Pancreas (tissue), 10 donors: ENCODE measurements at regions not wholly inside any gene's neighbourhood (a gene's known extent, or its start where the extent isn't known, plus 50 kb on each side); places are given as distances from the start of the nearest gene placed in this dataset.
A peak's percentile ranks its signal among the peaks of the same experiment; 100 is the strongest.

ENCODE experiments used
- ATAC-seq, 4 donors: fragments of 200-7000 bp; cut with Tn5 transposase; one replicate each; pipeline versions ENCODE4 v1.8.0 to v1.9.1; 2020; ENCODE audit warnings: mild to moderate bottlenecking in 4 of 4, moderate library complexity in 4 of 4
- DNase-seq, 6 donors: peaks; one replicate each; pipeline ENCODE4 v3.0.0-alpha.2; 2020
- FAIRE-seq: peaks from 2 replicates; lab custom pipeline; 2012; peaks lifted over from hg19 to GRCh38; lab: Jason Lieb, UNC
- H3K27ac ChIP-seq, 4 donors: fragments of 200-600 bp; sonication (generic); 1 replicate in 3 of 4; 2 replicates in 1 of 4; pipeline versions ENCODE4 v1.5.0 to v1.8.0; 2020
- H3K27me3 ChIP-seq, 4 donors: fragments of 200-600 bp; one replicate each; pipeline ENCODE4 v1.8.0; 2021
- H3K36me3 ChIP-seq, 3 donors: fragments of 200-600 bp; sonication (generic) in 1 of 3; one replicate each; pipeline versions ENCODE4 v1.5.0 to v1.8.0; 2020 to 2021
- H3K4me1 ChIP-seq, 3 donors: fragments of 200-600 bp; one replicate each; pipeline ENCODE4 v1.8.0; 2021
- H3K4me3 ChIP-seq, 4 donors: fragments of 200-600 bp; sonication (generic) in 2 of 4; one replicate each; pipeline versions ENCODE4 v1.5.0 to v1.8.0; 2020 to 2021
- H3K9me3 ChIP-seq, 4 donors: fragments of 200-600 bp; one replicate each; pipeline ENCODE4 v1.8.0; 2021
- CTCF ChIP-seq, 4 donors: fragments of 200-600 bp; sonication (generic) in 3 of 4; IDR thresholded peaks; one replicate each; pipeline versions ENCODE4 v1.5.0 to v1.8.0; 2021; ENCODE audit warnings: antibody characterized with exemption in 4 of 4
- WGBS, 2 donors: extraction: QIAGEN DNeasy Blood & Tissue Kit; methylation state at CpG; one replicate each; pipeline ENCODE4 v1.1.7; 2013; 5-methylcytosine and 5-hydroxymethylcytosine counted together
- intact Hi-C, 3 donors: fragments of 100-400 bp; cut with DNase I; formaldehyde crosslinking; loops; one replicate each; pipeline versions ENCODE4 v1.11.1 to v1.14.2; 2022
- donor health status: healthy with polysubstance abuse.
- donor health status: DM: no; HTN: no; CAD: no; lungs with moderate emphysema.
- donor health status: DM: no; HTN: no; CAD: no.
- donor health status: control.
- donor health status: control.
- donor health status: Bipolar disorder and iron deficiency.
- donor health status: DM: yes; HTN: yes; CAD: no.
- donor health status: DM: no; HTN: no; CAD: no.
- donor health status: DM: no; HTN: no; CAD: no.
- donor health status: DM: yes; HTN: yes; CAD: no.

GRCh38 chr14:98328496-98328895 lies 943.5 kb downstream of the BCL11B start:
- Histone ChIP-seq H3K9me3 (no peaks in the 10 kb centered on the region), H3K4me1 (no peaks in the 10 kb centered on the region), H3K4me3 (no peak overlapping the region), H3K27me3 (no peaks in the 10 kb centered on the region), H3K27ac (no peak overlapping the region), H3K36me3 (no peaks in the 10 kb centered on the region)
- DNase-seq (no peak), ATAC-seq (no peak), FAIRE-seq (no peak)
- 78 to 83% methylated on average over 6 of the region's 6 CpGs for WGBS, 2 donors
- intact Hi-C loops, result no loop called here
- TF ChIP-seq CTCF (IDR thresholded peaks at IDR 0.05), result no peak

DNA sequence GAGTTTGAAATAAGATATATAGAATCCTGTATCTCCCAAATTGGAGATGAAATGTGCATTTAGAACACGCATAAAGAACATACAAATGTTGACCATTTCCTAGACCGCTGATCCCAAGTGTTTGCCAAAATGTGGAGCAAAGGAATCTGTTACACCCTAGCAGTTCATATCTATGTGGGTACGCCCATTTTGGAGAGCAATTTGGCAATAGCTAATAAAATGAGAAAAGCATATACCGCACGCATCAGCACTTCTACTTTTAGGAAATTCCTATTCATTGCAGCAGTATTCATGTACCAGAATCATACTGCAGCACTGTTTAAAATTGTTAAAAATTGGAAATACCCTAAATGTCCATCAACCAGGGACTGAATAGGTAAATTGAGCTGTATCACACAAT lies 937.8 kb downstream of the BCL11B start:
- WGBS, 2 donors, result 73 to 83% methylated on average over 5 of the region's 5 CpGs
- H3K4me3 ChIP-seq, result no peak overlapping the region
- no peaks in the 10 kb centered on the region for H3K4me1 ChIP-seq
- H3K9me3 ChIP-seq, result no peaks in the 10 kb centered on the region
- intact Hi-C loops, result no loop called here
- H3K27ac ChIP-seq, result no peak overlapping the region
- TF ChIP-seq CTCF (IDR thresholded peaks at IDR 0.05), result no peak
- FAIRE-seq, result no peak
- ATAC-seq, result no peak
- no peak for DNase-seq
- H3K36me3 ChIP-seq, result no peaks in the 10 kb centered on the region
- H3K27me3 ChIP-seq, result no peaks in the 10 kb centered on the region

DNA sequence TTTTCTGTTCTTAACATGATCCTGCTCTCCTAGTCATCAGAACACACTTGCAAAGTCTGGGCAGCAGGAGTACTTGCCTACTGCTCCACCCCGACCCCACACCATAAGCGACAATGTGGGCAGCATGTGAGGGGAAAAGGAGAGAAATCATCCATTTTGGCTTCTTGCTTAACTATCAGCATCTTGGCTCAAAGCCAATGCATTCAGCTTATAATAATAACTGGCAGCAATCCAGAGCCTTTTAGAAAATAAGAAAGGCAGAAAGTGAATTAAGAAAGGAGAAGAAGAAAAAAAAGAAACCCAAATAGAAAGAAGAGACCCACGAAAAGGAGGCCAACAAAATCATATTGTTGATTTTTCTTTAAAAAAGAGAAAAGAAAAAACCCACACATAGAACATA lies 930.8 kb downstream of the BCL11B start:
- FAIRE-seq, result no peak
- intact Hi-C loops, result no loop called here
- 83 to 84% methylated on average over 3 of the region's 3 CpGs for WGBS, 2 donors

GRCh38 chr14:98345161-98345560 lies 926.8 kb downstream of the BCL11B start:
- Histone ChIP-seq H3K27me3 (no peaks in the 10 kb centered on the region), H3K36me3 (no peaks in the 10 kb centered on the region), H3K27ac (peak overlapping the region in 1 of 4 donors; percentile 18), H3K9me3 (no peaks in the 10 kb centered on the region), H3K4me3 (no peak overlapping the region), H3K4me1 (no peaks in the 10 kb centered on the region)
- FAIRE-seq (no peak), ATAC-seq (peak; percentile 56 to 74 (median 60)), DNase-seq (no peak)
- TF ChIP-seq CTCF (IDR thresholded peaks at IDR 0.05), result no peak
- intact Hi-C loops, result no loop called here
- WGBS, 2 donors, result 19 to 25% methylated on average over 5 of the region's 5 CpGs

More for the DNA sequence above, 930.8 kb downstream of the BCL11B start:
- ATAC-seq (no peak), DNase-seq (no peak)
- Histone ChIP-seq H3K36me3 (no peaks in the 10 kb centered on the region), H3K27ac (no peak overlapping the region), H3K4me3 (no peak overlapping the region), H3K4me1 (no peaks in the 10 kb centered on the region), H3K27me3 (no peaks in the 10 kb centered on the region), H3K9me3 (no peaks in the 10 kb centered on the region)
- no peak for TF ChIP-seq CTCF (IDR thresholded peaks at IDR 0.05)

- WGBS, 2 donors, result 54 to 69% methylated on average over 7 of the region's 7 CpGs
- DNase-seq (no peak), FAIRE-seq (no peak), ATAC-seq (no peak)
- H3K9me3 ChIP-seq, result no peaks in the 10 kb centered on the region
- no peak overlapping the region for H3K4me3 ChIP-seq
- H3K27ac ChIP-seq, result no peak overlapping the region
- TF ChIP-seq CTCF (IDR thresholded peaks at IDR 0.05), result no peak
- no peaks in the 10 kb centered on the region for H3K27me3 ChIP-seq
- H3K36me3 ChIP-seq, result no peaks in the 10 kb centered on the region
- H3K4me1 ChIP-seq, result no peaks in the 10 kb centered on the region
- intact Hi-C loops, result no loop called here
These were observed 924.3 kb downstream of the BCL11B start for GRCh38 chr14:98347686-98348085.
